Fibroblast of skin of abdomen (primary cell): ENCODE measurements at regions not wholly inside any gene's neighbourhood (a gene's known extent, or its start where the extent isn't known, plus 50 kb on each side); places are given as distances from the start of the nearest gene placed in this dataset.

Experiments used
- DNase-seq: peaks from one replicate; pipeline ENCODE4 v3.0.0-alpha.2; 2013

- DNase-seq: no peak
Observed at GRCh38 chr1:37085393-37085792, 51.1 kb upstream of the GRIK3 start.

GRCh38 chr1:37089750-37090149, 55.4 kb upstream of the GRIK3 start:
- no peak for DNase-seq

- no peak for DNase-seq
Observed at GRCh38 chr1:37090671-37091070, 56.4 kb upstream of the GRIK3 start.

GRCh38 chr1:37092937-37093336, 58.6 kb upstream of the GRIK3 start:
- no peak for DNase-seq

GRCh38 chr1:37094302-37094701, 60.0 kb upstream of the GRIK3 start:
- no peak for DNase-seq

GRCh38 chr1:37096523-37096922, 62.2 kb upstream of the GRIK3 start:
- no peak for DNase-seq

DNA sequence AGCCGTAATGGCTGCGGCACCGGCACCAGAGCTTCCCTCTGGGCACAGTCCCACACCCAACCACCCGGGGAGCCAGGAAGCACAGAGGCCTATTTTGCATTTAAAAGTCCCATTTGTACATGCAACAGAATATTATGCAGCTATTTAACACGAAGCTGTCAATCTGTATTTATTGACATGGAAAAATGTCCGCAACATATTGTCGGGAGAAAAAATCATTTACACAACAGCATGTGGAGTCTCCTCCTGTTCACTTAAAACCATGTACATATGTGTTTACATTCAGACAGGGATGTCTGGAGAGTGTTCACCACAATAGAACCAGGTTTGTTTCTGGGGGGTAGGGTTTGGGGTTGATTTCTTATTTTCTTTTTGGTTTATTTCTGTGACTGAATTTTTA, 63.4 kb upstream of the GRIK3 start:
- no peak for DNase-seq

GRCh38 chr1:37098237-37098636, 63.9 kb upstream of the GRIK3 start:
- DNase-seq: no peak

GRCh38 chr1:37100310-37100709, 66.0 kb upstream of the GRIK3 start:
- DNase-seq: no peak

- DNase-seq: no peak
Observed at GRCh38 chr1:37102656-37103382, 68.5 kb upstream of the GRIK3 start.

DNA sequence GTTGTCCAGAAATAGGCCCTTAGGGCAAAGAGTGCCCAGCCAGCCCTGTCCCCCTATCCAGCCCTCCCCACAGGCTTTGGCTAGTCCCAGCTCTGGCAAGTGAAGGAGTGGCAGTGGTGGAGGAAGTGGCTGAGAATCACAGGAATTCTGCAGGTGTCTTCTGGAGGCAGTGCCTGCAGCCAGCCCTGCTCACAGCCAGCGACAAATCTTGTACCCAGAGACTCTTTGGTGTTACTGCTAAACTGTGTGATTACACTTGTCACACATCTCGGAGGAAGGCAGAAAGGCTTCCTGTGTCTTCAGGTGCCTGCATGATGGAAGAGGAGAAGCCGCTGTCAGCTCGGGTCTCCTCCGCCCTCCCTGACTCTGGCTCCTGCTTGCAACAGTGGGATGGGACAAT, 71.6 kb upstream of the GRIK3 start:
- no peak for DNase-seq

GRCh38 chr1:37107153-37107907, 73.0 kb upstream of the GRIK3 start:
- DNase-seq: no peak

DNA sequence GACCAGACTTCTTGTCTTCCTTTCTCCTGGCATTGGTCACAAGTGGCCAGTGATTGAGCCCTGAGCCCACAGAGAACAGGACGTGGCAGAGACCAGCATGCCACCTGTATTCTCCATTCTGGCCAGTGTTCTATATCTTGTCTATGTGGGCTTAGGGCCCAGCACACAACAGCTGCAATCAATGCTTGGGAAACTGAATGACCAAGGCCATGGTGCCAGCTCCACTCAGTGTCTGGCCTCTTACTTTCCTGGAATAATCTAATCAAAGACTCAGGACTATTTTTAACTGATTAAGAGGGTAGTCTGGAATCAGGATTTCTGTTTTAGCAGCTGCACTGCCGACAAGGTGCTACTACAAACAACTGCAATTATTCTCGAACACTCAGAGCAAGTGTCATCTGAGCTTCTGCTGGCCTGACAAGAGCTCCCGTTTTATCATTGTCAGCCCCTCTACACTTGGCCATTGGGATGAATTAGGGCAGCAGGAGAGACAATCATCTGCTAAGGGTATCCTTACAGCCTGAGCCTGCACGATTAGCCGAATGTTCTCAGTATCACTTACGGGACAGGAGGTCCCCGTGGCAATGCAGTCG, 74.4 kb upstream of the GRIK3 start:
- no peak for DNase-seq

DNA sequence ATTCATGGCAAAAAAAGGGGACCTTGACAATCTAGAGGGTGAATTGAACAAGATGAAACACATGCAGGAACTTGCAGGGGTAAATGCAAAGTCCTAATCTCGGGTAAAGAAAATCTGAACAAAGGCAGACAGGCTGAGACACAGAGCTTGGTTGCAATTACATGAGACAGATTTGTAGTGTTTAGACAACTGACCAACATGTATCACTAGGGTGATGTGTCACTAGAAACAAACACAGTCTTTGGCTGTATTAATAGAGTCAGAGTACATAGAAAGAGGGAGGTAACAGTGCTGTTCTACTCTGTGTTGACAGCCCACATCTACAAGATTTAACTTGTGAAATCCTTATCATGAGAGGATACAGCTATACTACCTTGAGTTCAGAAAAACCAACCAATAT, 78.1 kb upstream of the GRIK3 start:
- DNase-seq: no peak

DNA sequence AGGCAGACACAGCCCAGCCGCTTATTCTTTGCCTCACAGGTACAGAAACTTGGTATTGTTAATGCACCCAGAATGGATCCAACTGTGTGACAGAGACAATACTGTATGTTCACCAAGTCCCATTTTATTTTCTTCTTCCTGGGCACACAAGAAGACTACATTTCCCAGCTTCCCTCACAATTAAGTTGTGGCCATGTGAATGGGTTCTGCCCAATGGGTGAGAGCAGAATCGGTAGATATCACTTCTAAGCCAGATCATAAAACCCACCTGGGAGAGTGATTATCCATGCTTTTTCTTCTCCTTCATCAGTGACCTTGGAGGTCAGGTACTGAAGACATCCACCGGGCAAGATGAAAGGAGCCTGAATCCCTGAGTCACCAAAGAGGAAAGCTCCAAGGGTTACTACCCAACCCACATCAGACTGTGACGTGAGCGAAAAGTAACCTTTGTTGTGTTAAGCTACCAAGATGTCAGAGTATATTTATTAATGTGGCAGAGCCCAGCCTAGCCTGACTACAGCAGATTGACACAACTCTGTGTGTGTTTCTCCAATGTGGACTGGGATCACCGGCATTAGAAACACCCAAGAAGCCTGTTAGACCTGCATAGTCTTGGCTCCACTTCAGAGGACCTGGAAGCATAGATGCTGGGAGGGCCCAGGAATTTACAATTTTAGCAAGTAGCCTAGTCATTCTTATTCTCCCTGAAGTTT, 79.1 kb upstream of the GRIK3 start:
- no peak for DNase-seq

- no peak for DNase-seq
Observed at GRCh38 chr1:37118790-37119189, 84.5 kb upstream of the GRIK3 start.

DNA sequence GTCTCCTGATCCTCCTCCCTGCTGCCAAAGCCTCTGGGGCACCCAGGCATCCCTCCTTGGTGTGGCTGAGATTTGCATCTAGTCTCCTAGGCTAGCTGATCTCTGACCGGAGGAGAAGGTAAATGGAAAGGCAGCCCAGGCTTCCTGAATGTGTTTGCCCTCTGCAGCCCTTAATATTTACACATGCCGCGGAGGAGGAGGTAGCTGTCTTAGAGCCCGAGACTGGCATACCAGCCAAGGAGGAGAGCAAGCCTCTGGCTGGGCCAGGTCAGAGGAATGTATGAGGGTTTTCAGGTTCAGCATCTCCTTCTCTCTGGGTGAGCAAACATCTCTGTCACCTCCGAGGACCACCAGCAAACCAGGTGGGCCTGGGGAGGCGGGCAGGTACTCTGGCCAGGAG, 86.0 kb upstream of the GRIK3 start:
- no peak for DNase-seq

GRCh38 chr1:37123276-37124115, 89.2 kb upstream of the GRIK3 start:
- DNase-seq: no peak

- no peak for DNase-seq
Observed at GRCh38 chr1:37124501-37124900, 90.2 kb upstream of the GRIK3 start.

- DNase-seq: no peak
Observed at GRCh38 chr1:37125295-37125694, 91.0 kb upstream of the GRIK3 start.

DNA sequence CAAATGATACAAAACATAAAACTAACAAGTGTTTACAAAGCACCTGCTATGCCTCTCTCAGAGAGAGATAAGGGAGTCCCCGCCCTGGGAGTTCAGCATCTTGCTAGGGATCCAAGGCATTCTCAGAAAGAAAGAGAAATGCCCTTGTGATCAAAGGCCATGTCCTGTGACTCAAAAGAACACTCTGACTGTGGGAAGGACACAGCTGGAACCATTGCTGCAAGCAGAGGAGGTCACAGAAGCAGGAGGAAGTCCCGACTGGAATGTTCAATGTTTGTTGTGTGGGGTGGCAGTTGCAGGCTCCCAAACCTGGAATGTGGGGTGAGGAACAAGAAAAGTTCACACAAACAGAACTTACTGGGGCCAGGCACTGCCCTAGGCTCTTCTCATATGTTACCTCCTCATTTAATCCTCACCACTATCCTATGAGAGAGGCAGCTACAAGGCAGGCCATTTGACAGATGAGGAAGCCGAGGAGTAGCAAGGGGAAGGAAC, 93.0 kb upstream of the GRIK3 start:
- no peak for DNase-seq

- DNase-seq: no peak
Observed at GRCh38 chr1:37128091-37128490, 93.8 kb upstream of the GRIK3 start.
